GM19043 (cell line): ENCODE measurements at regions not wholly inside any gene's neighbourhood (a gene's known extent, or its start where the extent isn't known, plus 50 kb on each side); places are given as distances from the start of the nearest gene placed in this dataset.

ENCODE experiments used
- ATAC-seq: cut with Tn5 transposase; IDR thresholded peaks from one replicate; pipeline ENCODE4 v1.9.1; 2021; ENCODE audit warnings: low read depth; ENCODE audit not compliant: unreplicated experiment

DNA sequence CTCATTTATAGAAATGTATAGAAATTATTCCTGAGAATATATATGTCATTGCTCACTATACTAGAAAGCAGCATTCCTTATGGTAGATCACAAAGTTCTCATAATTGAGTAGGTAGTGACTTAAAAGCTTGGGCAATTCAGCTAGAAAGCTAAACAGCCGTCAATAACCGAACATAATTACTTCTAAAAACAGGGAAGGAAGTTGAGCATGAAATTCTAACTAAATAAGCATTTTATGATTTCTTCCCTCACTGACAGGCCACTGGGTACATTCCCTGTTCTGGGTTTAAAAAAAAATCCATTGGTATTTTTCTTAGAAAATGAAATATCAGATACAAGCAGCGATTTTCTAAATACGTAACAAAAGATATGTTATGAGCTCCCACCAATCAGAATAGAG, 91.1 kb upstream of the DAB2 start:
- ATAC-seq: no peak

- no peak for ATAC-seq
These were observed 88.5 kb upstream of the DAB2 start for GRCh38 chr5:39513236-39513635.

DNA sequence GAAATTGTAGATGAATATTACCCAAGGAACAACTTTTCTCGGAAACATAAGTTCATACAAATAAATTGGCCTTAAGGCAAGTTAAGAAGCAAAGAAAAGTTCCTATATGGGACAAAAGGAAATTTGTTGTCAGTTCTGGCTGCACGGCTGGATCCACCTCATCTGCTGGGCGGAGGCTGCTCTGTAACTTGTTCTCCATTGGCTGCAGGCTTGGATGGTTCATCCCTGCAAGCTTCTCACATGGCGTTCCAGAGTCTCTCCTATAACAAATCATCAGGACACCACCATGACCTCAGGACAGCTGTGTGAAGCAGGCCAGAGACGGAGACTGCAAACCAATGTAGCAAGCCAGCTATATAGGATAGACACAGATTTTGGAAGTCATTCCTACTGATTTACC, 81.4 kb upstream of the DAB2 start:
- no peak for ATAC-seq

DNA sequence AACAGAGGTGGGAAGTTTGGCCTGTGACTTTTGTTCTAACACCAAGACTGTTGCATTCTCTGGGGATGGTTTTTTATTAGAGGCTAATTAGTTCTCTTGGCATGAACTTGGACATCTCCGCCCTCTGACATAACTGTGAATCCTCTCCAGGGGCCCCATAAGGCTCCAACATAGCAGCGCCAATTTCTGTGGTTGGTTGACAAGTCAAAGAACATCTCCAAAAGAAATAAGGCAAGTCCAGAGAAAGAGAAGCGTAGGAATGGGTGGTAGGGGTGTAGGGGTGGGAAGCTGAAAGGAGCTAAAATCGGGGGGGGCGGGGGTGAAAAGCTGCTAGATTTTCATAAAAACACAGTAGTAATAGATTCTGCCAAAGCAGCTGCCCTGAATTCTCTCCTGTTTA, 81.0 kb upstream of the DAB2 start:
- no peak for ATAC-seq

- no peak for ATAC-seq
These were observed 80.6 kb upstream of the DAB2 start for GRCh38 chr5:39505363-39505762.

DNA sequence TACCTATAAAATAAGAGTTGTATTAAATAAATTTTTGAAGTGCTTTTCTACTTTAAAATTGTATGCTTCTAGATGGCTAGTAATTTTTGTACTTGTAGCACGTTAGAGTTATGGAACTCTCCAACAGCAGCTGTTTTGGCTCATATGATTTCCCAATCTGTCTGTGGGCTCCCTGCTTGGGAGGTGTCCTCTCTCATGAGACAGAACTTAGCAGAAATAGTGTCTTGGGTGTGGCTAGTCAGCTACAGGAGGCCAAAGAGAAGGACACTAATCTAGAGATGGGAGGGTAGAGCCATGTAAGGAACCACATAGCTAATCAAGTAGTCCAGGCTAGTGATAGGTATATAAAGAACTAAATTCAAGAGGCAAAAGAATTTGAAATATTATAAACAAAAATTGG, 78.4 kb upstream of the DAB2 start:
- ATAC-seq: no peak

DNA sequence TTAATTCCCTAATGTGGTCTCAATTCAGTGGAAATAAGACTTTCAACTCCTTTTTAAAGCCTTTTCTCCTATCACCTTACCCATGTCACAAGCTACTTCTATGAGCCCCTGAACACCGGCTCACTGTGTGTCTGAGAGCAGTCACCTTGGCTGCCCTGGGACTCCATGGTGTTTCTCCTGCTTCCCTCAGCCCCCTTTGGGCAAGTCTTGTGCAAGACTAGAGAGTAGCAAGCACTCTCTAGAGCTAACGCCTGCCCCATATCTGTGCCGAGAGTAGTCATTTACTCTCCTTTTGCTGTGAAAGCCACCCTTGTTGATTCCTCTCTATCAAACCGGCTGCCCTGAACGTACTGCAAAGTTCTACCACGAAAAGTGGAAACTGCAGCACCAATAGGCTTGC, 77.9 kb upstream of the DAB2 start:
- no peak for ATAC-seq

DNA sequence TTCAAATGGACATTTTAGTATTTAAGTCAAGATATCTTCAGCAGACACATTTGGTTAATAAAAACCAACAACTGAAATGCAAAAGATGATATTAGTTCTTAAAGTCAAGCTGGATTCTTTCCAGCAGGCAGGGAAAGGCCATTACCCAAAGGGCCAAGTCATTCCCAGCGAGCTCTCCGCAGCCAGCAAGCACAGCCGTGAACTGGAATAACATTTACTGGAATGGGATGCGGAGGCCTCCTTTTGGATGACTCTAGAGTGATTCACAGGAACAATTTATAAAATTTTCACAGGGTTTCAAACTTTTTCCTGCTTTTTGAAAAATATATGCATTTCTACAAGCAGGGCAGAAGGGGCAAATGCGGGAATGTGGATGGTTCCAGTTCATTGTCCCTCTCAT, 76.6 kb upstream of the DAB2 start:
- no peak for ATAC-seq

GRCh38 chr5:39500551-39501175, 75.9 kb upstream of the DAB2 start:
- no peak for ATAC-seq

DNA sequence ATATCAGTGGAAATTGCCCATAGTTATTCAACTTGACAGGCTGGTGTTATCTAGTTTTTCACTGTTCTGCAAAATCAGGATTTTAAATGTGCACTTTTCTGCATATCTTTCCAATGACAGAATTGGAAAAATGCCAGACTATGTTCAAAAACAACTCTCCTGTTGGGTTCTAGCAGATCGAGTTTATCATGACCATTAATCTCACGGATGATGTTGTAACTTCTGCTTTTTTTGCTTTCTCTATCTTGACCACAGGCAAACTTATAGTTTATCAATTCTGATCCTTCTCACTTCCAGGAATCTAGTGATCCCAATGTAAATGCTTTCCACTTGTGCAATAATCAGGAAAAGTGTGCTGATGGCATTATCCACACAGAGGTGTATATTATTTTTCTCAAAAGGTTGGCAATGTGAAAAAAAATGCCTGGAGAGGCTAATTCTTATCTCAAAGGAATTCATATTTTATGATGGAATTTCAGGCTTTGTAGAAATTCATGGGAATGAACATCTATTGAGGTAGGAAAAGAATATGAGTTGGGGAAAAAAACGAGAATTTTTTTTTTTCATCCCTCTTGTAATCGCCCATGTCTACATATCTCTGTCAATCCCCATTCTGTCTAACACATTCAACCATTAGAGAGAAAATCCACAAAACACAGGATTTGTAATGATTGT, 73.6 kb upstream of the DAB2 start:
- ATAC-seq: no peak

DNA sequence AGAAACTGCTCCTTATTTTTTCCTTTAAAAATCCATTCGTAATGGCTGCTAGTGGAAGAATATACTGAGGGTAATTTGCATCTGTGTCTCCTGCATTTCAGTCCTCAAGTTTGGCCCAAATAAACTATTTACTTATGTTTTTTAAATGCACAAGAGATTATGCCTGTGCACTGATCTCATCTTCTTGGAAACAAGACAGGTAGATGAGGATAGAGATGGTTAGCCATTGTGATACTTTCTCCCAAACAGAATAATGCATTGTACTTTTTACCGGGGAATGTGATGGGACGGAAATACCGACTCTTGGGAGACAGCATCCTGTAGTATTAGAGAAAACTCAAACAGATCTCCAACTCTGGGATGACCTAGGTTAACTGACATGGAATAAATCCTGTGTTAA, 72.5 kb upstream of the DAB2 start:
- no peak for ATAC-seq

DNA sequence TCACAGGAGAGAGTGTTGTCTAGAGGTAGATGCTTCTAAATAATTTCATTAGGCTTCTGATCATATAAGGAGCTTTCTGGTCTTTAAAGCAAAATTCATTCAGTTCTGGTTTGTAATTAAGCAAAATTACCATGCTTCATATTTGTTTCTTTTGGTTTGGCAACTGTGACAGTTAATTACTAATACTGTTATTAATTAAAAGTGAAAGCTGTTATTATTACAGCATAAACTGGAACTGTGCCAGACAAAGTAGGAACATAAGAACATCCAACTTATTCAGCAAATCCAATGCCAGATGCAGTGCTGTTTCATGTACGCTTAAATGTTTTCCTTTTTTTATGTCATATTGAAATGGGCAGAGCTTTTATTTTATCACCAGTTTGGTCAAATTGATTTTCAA, 70.4 kb upstream of the DAB2 start:
- ATAC-seq: no peak

GRCh38 chr5:39494534-39494933, 69.8 kb upstream of the DAB2 start:
- peak; percentile 88 for ATAC-seq

DNA sequence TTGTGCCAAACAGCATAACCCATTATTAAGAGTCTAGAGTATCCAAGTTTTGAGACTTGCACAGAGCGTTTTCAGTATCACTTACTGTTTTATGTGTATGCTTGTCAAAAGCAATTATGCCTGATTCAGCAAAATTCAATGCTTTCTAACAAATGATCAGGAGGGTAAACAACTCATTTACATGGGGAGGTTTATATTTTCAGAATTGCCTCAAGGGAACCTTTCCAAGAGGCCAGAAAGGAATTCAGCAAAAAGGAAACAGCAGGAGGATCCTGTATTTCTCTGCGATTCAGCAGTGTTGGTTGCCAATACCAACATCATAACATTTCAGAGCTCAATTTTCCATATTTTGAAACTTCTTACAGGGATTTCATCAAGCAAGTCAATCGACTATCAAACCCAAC, 69.3 kb upstream of the DAB2 start:
- ATAC-seq: no peak

DNA sequence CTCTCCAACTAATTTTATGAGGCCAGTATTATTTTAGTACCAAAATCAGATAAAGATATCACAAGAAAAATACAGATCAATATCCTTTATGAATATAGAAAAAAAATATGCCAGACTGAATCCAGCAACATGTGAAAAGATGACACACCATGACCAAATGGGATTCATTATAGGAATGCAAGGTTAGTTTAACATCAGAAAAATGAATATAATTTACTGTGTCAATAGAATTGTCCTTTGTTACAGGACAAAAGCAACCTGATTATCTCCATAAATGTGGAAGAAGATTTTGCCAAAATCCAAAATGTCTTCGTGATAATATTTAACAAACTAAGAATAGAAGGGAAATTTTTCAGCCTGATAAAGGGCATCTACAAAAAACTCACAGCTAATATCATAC, 66.4 kb upstream of the DAB2 start:
- no peak for ATAC-seq

DNA sequence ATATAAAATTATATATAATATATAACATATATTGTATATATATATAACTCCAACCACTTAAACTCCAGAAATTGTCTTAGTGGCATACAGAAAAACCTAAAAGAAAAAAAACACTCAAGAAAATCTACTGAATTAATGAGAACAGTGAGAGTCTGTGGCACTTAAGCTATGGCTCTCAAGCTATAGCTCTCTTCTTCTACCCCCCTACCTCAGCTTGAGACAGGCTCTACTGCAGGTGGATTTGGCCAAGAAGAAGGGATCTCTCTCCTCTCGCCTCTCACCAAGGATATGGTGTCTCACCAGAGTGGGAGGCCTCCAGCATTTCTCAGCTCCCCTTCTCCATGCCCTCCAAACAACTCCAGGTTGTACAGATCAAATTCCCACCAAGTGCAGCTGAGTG, 64.5 kb upstream of the DAB2 start:
- ATAC-seq: no peak

DNA sequence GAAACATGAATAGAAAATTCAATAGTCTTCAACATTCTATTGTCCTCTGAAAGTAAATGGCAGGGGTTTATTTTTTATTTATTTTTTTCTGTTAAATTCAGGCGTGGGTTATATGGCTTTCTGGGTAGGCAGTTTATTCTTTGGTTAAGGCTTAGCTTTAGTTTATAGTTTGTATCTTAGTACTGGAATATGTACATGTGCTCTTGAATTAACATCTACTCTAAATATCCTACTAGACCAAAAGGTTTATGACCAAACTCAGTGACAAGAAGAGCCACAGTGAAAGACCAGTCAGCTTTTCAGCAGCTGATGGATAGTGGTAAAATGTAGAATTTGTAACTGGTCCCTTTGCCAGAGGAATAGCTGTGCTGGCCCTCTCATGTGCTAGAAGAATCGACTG, 62.0 kb upstream of the DAB2 start:
- ATAC-seq: no peak

DNA sequence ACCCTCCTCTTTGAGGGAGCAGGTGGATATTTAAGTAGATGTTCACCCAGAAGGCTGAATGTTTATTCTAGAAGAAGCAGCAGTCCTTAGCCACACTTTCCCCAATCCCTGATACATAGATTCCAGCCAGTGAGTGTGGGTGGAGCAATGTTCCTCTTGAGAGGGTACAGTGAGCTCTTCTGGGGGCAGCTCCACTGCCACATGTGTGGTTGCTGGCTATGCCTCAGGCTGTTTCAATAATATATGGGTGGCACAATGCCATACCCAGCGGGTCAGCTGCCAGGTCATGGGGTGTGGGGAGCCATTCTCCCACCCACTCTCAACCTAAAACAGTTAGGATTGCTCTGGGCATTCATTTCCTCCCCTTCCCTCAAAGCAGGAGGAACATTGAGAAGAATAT, 61.6 kb upstream of the DAB2 start:
- ATAC-seq: no peak

DNA sequence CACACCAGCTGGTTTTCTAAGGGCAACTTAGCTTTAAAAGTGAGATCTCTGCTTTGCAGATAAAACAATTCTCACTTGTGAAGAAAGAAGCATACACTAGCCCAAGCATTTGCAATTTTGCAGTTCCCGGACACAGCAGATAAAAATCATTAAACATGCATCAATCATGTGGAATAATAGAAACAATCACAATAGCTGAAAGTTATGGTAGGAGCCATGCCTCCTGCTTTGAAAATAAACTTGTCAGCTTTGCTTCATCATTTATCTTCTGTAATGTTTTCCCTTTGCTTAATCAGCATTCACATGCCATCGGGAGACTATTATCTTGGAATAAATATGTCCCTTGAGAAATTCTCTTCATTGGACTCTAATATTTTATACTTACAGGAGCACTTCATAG, 60.3 kb upstream of the DAB2 start:
- no peak for ATAC-seq

GRCh38 chr5:39484673-39485072, 59.9 kb upstream of the DAB2 start:
- no peak for ATAC-seq

- no peak for ATAC-seq
These were observed 57.3 kb upstream of the DAB2 start for GRCh38 chr5:39482098-39482497.

- ATAC-seq: no peak
These were observed 54.8 kb upstream of the DAB2 start for GRCh38 chr5:39479537-39479936.

DNA sequence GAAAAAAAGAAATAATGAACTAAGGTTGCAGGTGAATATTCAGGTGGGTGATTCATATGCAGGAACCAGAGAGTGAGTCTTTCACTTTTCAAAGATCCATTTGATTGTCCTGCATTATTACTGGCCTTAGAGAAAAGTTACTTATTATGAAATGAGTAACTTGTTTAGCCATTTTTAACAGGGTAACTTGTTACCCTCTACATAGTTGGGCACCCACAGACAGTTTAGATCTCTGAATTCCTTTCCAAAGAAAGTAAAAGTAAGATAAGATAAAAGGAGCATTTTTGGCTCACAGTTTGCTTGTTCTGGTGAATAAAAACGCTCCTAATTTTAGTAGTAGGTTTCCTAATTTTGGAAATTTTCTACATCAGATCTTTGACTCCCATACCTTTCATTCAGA, 54.1 kb upstream of the DAB2 start:
- ATAC-seq: no peak
